Activated CD8-positive, alpha-beta T cell treated with anti-CD3 and anti-CD28 coated beads, Interleukin-2, amount 10 ng/mL, durations not matched to agents 7 days and 5 days (primary cell): ENCODE measurements at regions not wholly inside any gene's neighbourhood (a gene's known extent, or its start where the extent isn't known, plus 50 kb on each side); places are given as distances from the start of the nearest gene placed in this dataset.
"Not testable (repeated sequence)": the region's sequence is repeated elsewhere in the genome, so short reads cannot be mapped to it uniquely, and the experiment has no call there.

Experiments
- ATAC-seq: fragments of 150-1000 bp; cut with Tn5 transposase; one replicate; pipeline ENCODE4 v1.10.0; 2021; ENCODE audit warnings: moderate library complexity
- CTCF ChIA-PET: fragments of 350-600 bp; sonication (Branson Sonifier 250); formaldehyde crosslinking; loops from one replicate; lab custom pipeline; 2021; ENCODE audit warnings: antibody characterized with exemption; lab: Charles Lee
- POLR2A ChIA-PET: fragments of 350-600 bp; sonication (Branson Sonifier 250); formaldehyde crosslinking; loops from one replicate; lab custom pipeline; 2021; ENCODE audit warnings: antibody characterized with exemption; lab: Charles Lee
- DNase-seq: peaks from one replicate; pipeline ENCODE4 v3.0.0-alpha.2; 2020
- H3K27ac Mint-ChIP-seq: one replicate; pipeline ENCODE4 v1.8.0; 2021; ENCODE audit warnings: mild to moderate bottlenecking, mixed read lengths
- H3K27me3 Mint-ChIP-seq: one replicate; pipeline ENCODE4 v1.8.0; 2021; ENCODE audit warnings: low read depth, mixed read lengths
- H3K36me3 Mint-ChIP-seq: one replicate; pipeline ENCODE4 v1.8.0; 2021; ENCODE audit warnings: low read depth, mixed read lengths
- H3K4me1 Mint-ChIP-seq: one replicate; pipeline ENCODE4 v1.8.0; 2021; ENCODE audit warnings: low read depth, mixed read lengths
- H3K4me3 Mint-ChIP-seq: one replicate; pipeline ENCODE4 v1.8.0; 2021; ENCODE audit warnings: mild to moderate bottlenecking, mixed read lengths
- H3K9me3 Mint-ChIP-seq: one replicate; pipeline ENCODE4 v1.8.0; 2022; ENCODE audit warnings: mixed read lengths; ENCODE audit not compliant: insufficient read depth

- H3K9me3 Mint-ChIP-seq, result no peaks in the 10 kb centered on the region
- H3K36me3 Mint-ChIP-seq, result no peaks in the 10 kb centered on the region
- POLR2A ChIA-PET, result no interaction called here
- no peaks in the 10 kb centered on the region for H3K4me1 Mint-ChIP-seq
- H3K4me3 Mint-ChIP-seq, result no peak overlapping the region
- peaks cover 2% of the 10 kb centered on the region for H3K27me3 Mint-ChIP-seq
- ATAC-seq (no peak), DNase-seq (no peak)
- no peak overlapping the region for H3K27ac Mint-ChIP-seq
- CTCF ChIA-PET, result no interaction called here
These were observed 184.5 kb upstream of the MARCKS start for GRCh38 chr6:113672491-113673149.

GRCh38 chr6:113674075-113674474 lies 183.1 kb upstream of the MARCKS start:
- H3K27me3 Mint-ChIP-seq, result peaks cover 2% of the 10 kb centered on the region
- DNase-seq (no peak), ATAC-seq (no peak)
- H3K4me3 Mint-ChIP-seq, result no peak overlapping the region
- ChIA-PET CTCF (no interaction called here), POLR2A (no interaction called here)
- H3K36me3 Mint-ChIP-seq, result no peaks in the 10 kb centered on the region
- no peak overlapping the region for H3K27ac Mint-ChIP-seq
- no peaks in the 10 kb centered on the region for H3K9me3 Mint-ChIP-seq
- H3K4me1 Mint-ChIP-seq, result no peaks in the 10 kb centered on the region

- DNase-seq, result no peak
- Mint-ChIP-seq H3K4me3 (no peak overlapping the region), H3K4me1 (no peaks in the 10 kb centered on the region), H3K27ac (no peak overlapping the region), H3K36me3 (no peaks in the 10 kb centered on the region), H3K9me3 (no peaks in the 10 kb centered on the region), H3K27me3 (peaks cover 2% of the 10 kb centered on the region)
- POLR2A ChIA-PET, result no interaction called here
- no peak for ATAC-seq
- CTCF ChIA-PET, result no interaction called here
These were observed 181.1 kb upstream of the MARCKS start for GRCh38 chr6:113676057-113676456.

- Mint-ChIP-seq H3K36me3 (no peaks in the 10 kb centered on the region), H3K4me1 (no peaks in the 10 kb centered on the region), H3K27ac (no peak overlapping the region), H3K4me3 (no peak overlapping the region), H3K27me3 (no peaks in the 10 kb centered on the region), H3K9me3 (no peaks in the 10 kb centered on the region)
- DNase-seq, result no peak
- ATAC-seq, result no peak
- ChIA-PET POLR2A (no interaction called here), CTCF (no interaction called here)
These were observed 180.2 kb upstream of the MARCKS start for GRCh38 chr6:113676968-113677367.

GRCh38 chr6:113679051-113679450 lies 178.1 kb upstream of the MARCKS start:
- Mint-ChIP-seq H3K4me1 (no peaks in the 10 kb centered on the region), H3K27me3 (no peaks in the 10 kb centered on the region), H3K36me3 (no peaks in the 10 kb centered on the region), H3K4me3 (no peak overlapping the region), H3K27ac (no peak overlapping the region), H3K9me3 (no peaks in the 10 kb centered on the region)
- ChIA-PET POLR2A (no interaction called here), CTCF (no interaction called here)
- no peak for ATAC-seq
- DNase-seq, result no peak

- no peak overlapping the region for H3K27ac Mint-ChIP-seq
These were observed 176.8 kb upstream of the MARCKS start for GRCh38 chr6:113680301-113680700.

GRCh38 chr6:113683968-113684367 lies 173.2 kb upstream of the MARCKS start:
- H3K27ac Mint-ChIP-seq, result no peak overlapping the region
- H3K9me3 Mint-ChIP-seq, result no peaks in the 10 kb centered on the region
- no peak for DNase-seq
- no peak overlapping the region for H3K4me3 Mint-ChIP-seq
- CTCF ChIA-PET, result no interaction called here
- H3K36me3 Mint-ChIP-seq, result no peaks in the 10 kb centered on the region
- ATAC-seq, result no peak
- POLR2A ChIA-PET, result no interaction called here
- H3K4me1 Mint-ChIP-seq, result no peaks in the 10 kb centered on the region
- H3K27me3 Mint-ChIP-seq, result no peaks in the 10 kb centered on the region

More at GRCh38 chr6:113680301-113680700, 176.8 kb upstream of the MARCKS start:
- ChIA-PET POLR2A (no interaction called here), CTCF (no interaction called here)
- DNase-seq, result no peak
- Mint-ChIP-seq H3K4me1 (no peaks in the 10 kb centered on the region), H3K4me3 (no peak overlapping the region), H3K27me3 (no peaks in the 10 kb centered on the region), H3K36me3 (no peaks in the 10 kb centered on the region), H3K9me3 (no peaks in the 10 kb centered on the region)
- ATAC-seq, result no peak

GRCh38 chr6:113684382-113684901 lies 172.7 kb upstream of the MARCKS start:
- Mint-ChIP-seq H3K27ac (no peak overlapping the region), H3K9me3 (no peaks in the 10 kb centered on the region), H3K4me1 (no peaks in the 10 kb centered on the region), H3K4me3 (no peak overlapping the region), H3K27me3 (no peaks in the 10 kb centered on the region), H3K36me3 (no peaks in the 10 kb centered on the region)
- ATAC-seq (no peak), DNase-seq (no peak)
- POLR2A ChIA-PET, result no interaction called here
- CTCF ChIA-PET, result no interaction called here

GRCh38 chr6:113686049-113686448 lies 171.1 kb upstream of the MARCKS start:
- Mint-ChIP-seq H3K4me3 (no peak overlapping the region), H3K27ac (no peak overlapping the region), H3K36me3 (no peaks in the 10 kb centered on the region), H3K27me3 (no peaks in the 10 kb centered on the region), H3K9me3 (no peaks in the 10 kb centered on the region), H3K4me1 (no peaks in the 10 kb centered on the region)
- ChIA-PET POLR2A (no interaction called here), CTCF (no interaction called here)
- ATAC-seq, result no peak
- DNase-seq, result no peak

GRCh38 chr6:113689620-113690019 lies 167.5 kb upstream of the MARCKS start:
- ATAC-seq, H3K36me3 Mint-ChIP-seq, H3K4me1 Mint-ChIP-seq, H3K9me3 Mint-ChIP-seq, DNase-seq, CTCF ChIA-PET, POLR2A ChIA-PET, H3K27ac Mint-ChIP-seq, H3K27me3 Mint-ChIP-seq, H3K4me3 Mint-ChIP-seq: not testable (repeated sequence)

GRCh38 chr6:113690281-113691259 lies 166.6 kb upstream of the MARCKS start:
- CTCF ChIA-PET, result no interaction called here
- no peak for DNase-seq

GRCh38 chr6:113691260-113691656 lies 165.9 kb upstream of the MARCKS start:
- ATAC-seq, result no peak
- no peaks in the 10 kb centered on the region for H3K9me3 Mint-ChIP-seq
- H3K27me3 Mint-ChIP-seq, result no peaks in the 10 kb centered on the region
- no peak for DNase-seq
- H3K36me3 Mint-ChIP-seq, result no peaks in the 10 kb centered on the region
- POLR2A ChIA-PET, result no interaction called here
- CTCF ChIA-PET, result no interaction called here
- H3K4me1 Mint-ChIP-seq, result no peaks in the 10 kb centered on the region
- no peak overlapping the region for H3K4me3 Mint-ChIP-seq
- no peak overlapping the region for H3K27ac Mint-ChIP-seq

More at GRCh38 chr6:113690281-113691259, 166.6 kb upstream of the MARCKS start:
- Mint-ChIP-seq H3K36me3 (no peaks in the 10 kb centered on the region), H3K4me3 (no peak overlapping the region), H3K4me1 (no peaks in the 10 kb centered on the region), H3K27me3 (no peaks in the 10 kb centered on the region), H3K27ac (no peak overlapping the region), H3K9me3 (no peaks in the 10 kb centered on the region)
- POLR2A ChIA-PET, result no interaction called here
- no peak for ATAC-seq
